ENCODE measurements at regions not wholly inside any gene's neighbourhood (a gene's known extent, or its start where the extent isn't known, plus 50 kb on each side); places are given as distances from the start of the nearest gene placed in this dataset.

DNA sequence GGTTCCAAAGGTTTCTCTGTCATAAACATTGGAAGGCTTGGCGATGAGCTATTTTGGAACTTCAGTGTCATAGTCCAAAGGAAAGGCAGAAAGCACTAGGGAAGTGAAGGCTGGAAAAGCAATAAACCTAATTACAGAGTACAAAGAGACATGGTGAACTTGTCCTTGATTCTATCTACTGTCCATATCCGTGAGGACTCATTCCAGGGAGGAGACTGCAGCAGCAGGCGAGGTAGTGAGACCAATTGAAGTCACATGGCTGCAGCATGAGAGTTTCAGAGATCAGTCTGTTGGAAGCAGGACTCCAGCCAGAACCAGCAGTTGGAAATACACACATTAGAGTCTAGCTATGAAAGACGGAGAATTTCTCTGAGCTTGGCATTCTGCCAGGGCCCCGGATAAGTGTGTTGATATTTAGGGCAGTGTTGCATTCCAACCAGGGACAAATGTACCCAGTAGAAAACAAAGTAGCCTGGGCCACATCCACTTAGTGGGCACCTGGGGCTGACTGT lies 54.1 kb upstream of the ARHGAP42 start:
- WGBS (ENCODE audit: insufficient coverage): 12% methylated on average over 4 of the region's 5 CpGs
- peak; percentile 86 for DNase-seq
- no peak overlapping the region for H3K4me3 ChIP-seq (ENCODE audit: low read length)

DNA sequence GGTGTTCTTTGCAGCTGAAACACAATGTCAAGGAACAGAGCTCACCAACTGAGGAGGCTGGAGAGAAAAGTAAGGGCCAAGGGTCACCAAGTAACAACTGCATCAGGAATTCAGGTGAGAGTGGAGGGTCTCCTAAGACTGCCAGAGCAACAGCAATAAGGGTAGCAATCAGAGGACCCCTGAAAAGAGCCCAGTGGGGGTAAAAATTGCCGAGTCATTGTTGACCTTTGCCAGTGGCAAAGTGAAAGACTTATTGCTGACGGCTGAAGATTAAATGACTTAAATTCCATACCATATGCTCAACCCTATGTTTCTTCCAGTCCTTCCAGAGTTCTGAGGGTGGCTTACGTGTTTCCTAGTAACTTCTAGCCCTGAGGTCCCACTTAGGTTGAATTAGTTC lies 51.9 kb upstream of the ARHGAP42 start:
- Histone ChIP-seq H3K36me3 (ENCODE audit: control insufficient read depth, insufficient read depth, low read length) (no peaks in the 10 kb centered on the region), H3K4me1 (ENCODE audit: control insufficient read depth, insufficient read depth, low read length) (peaks cover 25% of the 10 kb centered on the region), H3K9me3 (replicated peaks; ENCODE audit: control insufficient read depth, low read depth, low read length) (no peaks in the 10 kb centered on the region), H3K27me3 (ENCODE audit: control insufficient read depth, insufficient read depth, low read length) (no peaks in the 10 kb centered on the region), H3K4me3 (ENCODE audit: low read length) (no peak overlapping the region), H3K27ac (ENCODE audit: low read length) (no peak overlapping the region)
- WGBS (ENCODE audit: insufficient coverage): no CpG with 5 or more reads among the region's 3 CpGs
- DNase-seq: no peak

More for the DNA sequence above, 54.1 kb upstream of the ARHGAP42 start:
- no peaks in the 10 kb centered on the region for H3K36me3 ChIP-seq (ENCODE audit: control insufficient read depth, insufficient read depth, low read length)
- H3K27ac ChIP-seq (ENCODE audit: low read length): peak overlapping the region; percentile 62
- H3K4me1 ChIP-seq (ENCODE audit: control insufficient read depth, insufficient read depth, low read length): peaks cover 22% of the 10 kb centered on the region
- H3K27me3 ChIP-seq (ENCODE audit: control insufficient read depth, insufficient read depth, low read length): no peaks in the 10 kb centered on the region
- no peaks in the 10 kb centered on the region for H3K9me3 ChIP-seq (replicated peaks; ENCODE audit: control insufficient read depth, low read depth, low read length)

DNA sequence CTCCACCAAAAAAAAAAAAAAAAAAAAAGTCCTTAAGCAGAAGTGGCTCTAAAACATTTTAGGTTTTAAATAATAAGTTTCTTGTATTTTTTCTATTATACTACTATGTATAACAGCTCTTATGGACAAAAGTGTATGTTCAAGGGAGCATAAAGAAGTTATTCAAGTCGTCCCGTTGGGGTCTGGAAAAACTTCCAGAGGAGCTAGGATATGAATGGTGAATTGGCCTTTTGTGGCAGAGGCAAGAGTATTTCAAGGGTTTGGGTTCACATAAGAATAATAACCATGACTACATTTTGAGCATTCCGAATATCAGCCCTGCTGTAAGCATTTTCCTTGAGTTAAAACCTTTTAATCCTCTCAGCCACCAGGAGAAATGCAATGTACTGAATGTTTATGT lies 50.6 kb upstream of the ARHGAP42 start:
- Histone ChIP-seq H3K27me3 (ENCODE audit: control insufficient read depth, insufficient read depth, low read length) (no peaks in the 10 kb centered on the region), H3K36me3 (ENCODE audit: control insufficient read depth, insufficient read depth, low read length) (no peaks in the 10 kb centered on the region), H3K4me3 (ENCODE audit: low read length) (no peak overlapping the region), H3K9me3 (replicated peaks; ENCODE audit: control insufficient read depth, low read depth, low read length) (no peaks in the 10 kb centered on the region), H3K27ac (ENCODE audit: low read length) (peak overlapping the region; percentile 25), H3K4me1 (ENCODE audit: control insufficient read depth, insufficient read depth, low read length) (peaks cover 21% of the 10 kb centered on the region)
- WGBS (ENCODE audit: insufficient coverage): no CpG with 5 or more reads among the region's 3 CpGs
- DNase-seq: no peak
